PFSK-1 (cell line): ENCODE measurements at regions not wholly inside any gene's neighbourhood (a gene's known extent, or its start where the extent isn't known, plus 50 kb on each side); places are given as distances from the start of the nearest gene placed in this dataset.

ENCODE experiments used
- FOXP2 ChIP-seq: optimal IDR thresholded peaks from 2 replicates; pipeline ENCODE3; 2011; ENCODE audit warnings: borderline replicate concordance, control low read depth, inconsistent platforms; ENCODE audit not compliant: insufficient read depth; ENCODE audit errors: extremely low read length, extremely low read depth
- POLR2AphosphoS5 ChIP-seq: IDR thresholded peaks from 2 replicates; pipeline ENCODE4 v1.6.1; 2012; ENCODE audit warnings: low read depth, mild to moderate bottlenecking, control low read depth, low read length, moderate library complexity
- REST ChIP-seq, 2 experiments: IDR thresholded peaks; 2 replicates each; pipeline versions ENCODE4 v1.6.1 to v1.8.0; 2011 to 2012; ENCODE audit warnings: low read depth in 2 of 2, low read length in 2 of 2, control low read depth in 1 of 2, inconsistent platforms in 1 of 2, mild to moderate bottlenecking in 1 of 2, moderate library complexity in 1 of 2; ENCODE audit not compliant: insufficient read depth in 1 of 2
- SIN3A ChIP-seq: IDR thresholded peaks from 2 replicates; pipeline ENCODE4 v1.6.1; 2012; ENCODE audit warnings: mild to moderate bottlenecking, low read length, moderate library complexity, borderline replicate concordance; ENCODE audit not compliant: insufficient read depth
- TAF1 ChIP-seq: IDR thresholded peaks from 2 replicates; pipeline ENCODE4 v1.6.1; 2012; ENCODE audit warnings: low read length, control low read depth, borderline replicate concordance; ENCODE audit not compliant: insufficient read depth

GRCh38 chr3:110749006-110749405, 322.6 kb upstream of the NECTIN3 start:
- TF ChIP-seq REST (IDR thresholded peaks at IDR 0.05; ENCODE audit: insufficient read depth in 1 of 2, low read depth in 2 of 2, low read length in 2 of 2) (no peak), TAF1 (no peak), POLR2AphosphoS5 (no peak), FOXP2 (no peak), SIN3A (no peak)

GRCh38 chr3:110750201-110750600, 321.4 kb upstream of the NECTIN3 start:
- TF ChIP-seq REST (IDR thresholded peaks at IDR 0.05; ENCODE audit: insufficient read depth in 1 of 2, low read depth in 2 of 2, low read length in 2 of 2) = no peak
- no peak for TF ChIP-seq TAF1
- no peak for TF ChIP-seq POLR2AphosphoS5
- no peak for TF ChIP-seq FOXP2
- TF ChIP-seq SIN3A = no peak

GRCh38 chr3:110752307-110752706, 319.3 kb upstream of the NECTIN3 start:
- no peak for TF ChIP-seq SIN3A
- TF ChIP-seq POLR2AphosphoS5 = no peak
- no peak for TF ChIP-seq TAF1
- TF ChIP-seq FOXP2 = no peak
- no peak for TF ChIP-seq REST (IDR thresholded peaks at IDR 0.05; ENCODE audit: insufficient read depth in 1 of 2, low read depth in 2 of 2, low read length in 2 of 2)

- TF ChIP-seq TAF1 (no peak), FOXP2 (no peak), POLR2AphosphoS5 (no peak), REST (IDR thresholded peaks at IDR 0.05; ENCODE audit: insufficient read depth in 1 of 2, low read depth in 2 of 2, low read length in 2 of 2) (no peak), SIN3A (no peak)
These were observed 318.1 kb upstream of the NECTIN3 start for GRCh38 chr3:110753516-110753915.
